22Rv1 (cell line): ENCODE measurements at regions not wholly inside any gene's neighbourhood (a gene's known extent, or its start where the extent isn't known, plus 50 kb on each side); places are given as distances from the start of the nearest gene placed in this dataset.

Experiments used
- CTCF ChIP-seq: fragments of 450-650 bp; IDR thresholded peaks from 2 replicates; pipeline ENCODE4 v1.5.1; 2017; ENCODE audit warnings: mild to moderate bottlenecking
- ZFX ChIP-seq: fragments of 450-650 bp; IDR thresholded peaks from 2 replicates; pipeline ENCODE4 v1.6.1; 2017; ENCODE audit warnings: antibody characterized with exemption, borderline replicate concordance

GRCh38 chr16:86143666-86144065 is 244.7 kb downstream of the IRF8 start:
- TF ChIP-seq CTCF (no peak), ZFX (no peak)
